Neural crest cell (in vitro differentiated cells): ENCODE measurements at regions not wholly inside any gene's neighbourhood (a gene's known extent, or its start where the extent isn't known, plus 50 kb on each side); places are given as distances from the start of the nearest gene placed in this dataset.

Source experiments
- DNase-seq: peaks from one replicate; pipeline ENCODE4 v3.0.0; 2021; ENCODE audit warnings: low read depth, mixed read lengths, low spot score
- H3K27ac Mint-ChIP-seq: one replicate; pipeline ENCODE4 v1.8.0; 2021; ENCODE audit warnings: mild to moderate bottlenecking, mixed read lengths; ENCODE audit not compliant: unreplicated experiment
- H3K27me3 Mint-ChIP-seq: 2 replicates; pipeline ENCODE4 v1.8.0; 2021; ENCODE audit warnings: low read depth, mild to moderate bottlenecking, mixed read lengths
- H3K36me3 Mint-ChIP-seq: 2 replicates; pipeline ENCODE4 v1.8.0; 2021; ENCODE audit warnings: low read depth, mild to moderate bottlenecking, mixed read lengths
- H3K4me1 Mint-ChIP-seq: 2 replicates; pipeline ENCODE4 v1.8.0; 2021; ENCODE audit warnings: mixed read lengths
- H3K4me3 Mint-ChIP-seq: one replicate; pipeline ENCODE4 v1.8.0; 2021; ENCODE audit warnings: mild to moderate bottlenecking, mixed read lengths
- H3K9me3 Mint-ChIP-seq: 2 replicates; pipeline ENCODE4 v1.8.0; 2021; ENCODE audit warnings: mixed read lengths
- TF ChIP-seq, protein P1 (sequence below): fragments of 200-600 bp; sonication (generic); conservative IDR thresholded peaks from 2 replicates; pipeline ENCODE4 v1.5.0; 2021; ENCODE audit warnings: antibody characterized with exemption, mild to moderate bottlenecking

DNA sequence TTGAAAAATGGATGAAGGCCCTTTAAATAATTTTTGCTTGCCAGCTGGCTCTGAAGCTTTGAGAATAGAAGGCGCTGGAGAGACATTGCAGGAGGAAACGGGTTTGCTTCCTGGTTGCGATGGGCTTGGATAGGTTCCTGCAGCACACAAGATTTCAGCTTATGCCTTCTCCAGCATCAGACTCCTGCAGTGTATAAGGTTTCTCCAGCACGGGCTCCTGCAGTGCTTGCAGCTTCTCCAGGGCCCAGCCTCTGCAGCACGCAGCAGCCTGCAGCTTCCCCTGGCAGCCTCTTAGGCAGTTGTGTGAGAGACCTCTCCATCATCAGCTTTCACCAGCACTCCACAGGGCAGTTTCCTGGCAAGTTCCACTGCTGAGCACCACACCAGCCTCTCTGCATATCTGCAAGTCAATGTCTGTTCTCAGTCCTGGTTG lies 78.7 kb upstream of the ZDHHC17 start:
- H3K9me3 Mint-ChIP-seq: no peaks in the 10 kb centered on the region
- no peaks in the 10 kb centered on the region for H3K27me3 Mint-ChIP-seq
- no peaks in the 10 kb centered on the region for H3K36me3 Mint-ChIP-seq
- TF ChIP-seq, protein P1, sequence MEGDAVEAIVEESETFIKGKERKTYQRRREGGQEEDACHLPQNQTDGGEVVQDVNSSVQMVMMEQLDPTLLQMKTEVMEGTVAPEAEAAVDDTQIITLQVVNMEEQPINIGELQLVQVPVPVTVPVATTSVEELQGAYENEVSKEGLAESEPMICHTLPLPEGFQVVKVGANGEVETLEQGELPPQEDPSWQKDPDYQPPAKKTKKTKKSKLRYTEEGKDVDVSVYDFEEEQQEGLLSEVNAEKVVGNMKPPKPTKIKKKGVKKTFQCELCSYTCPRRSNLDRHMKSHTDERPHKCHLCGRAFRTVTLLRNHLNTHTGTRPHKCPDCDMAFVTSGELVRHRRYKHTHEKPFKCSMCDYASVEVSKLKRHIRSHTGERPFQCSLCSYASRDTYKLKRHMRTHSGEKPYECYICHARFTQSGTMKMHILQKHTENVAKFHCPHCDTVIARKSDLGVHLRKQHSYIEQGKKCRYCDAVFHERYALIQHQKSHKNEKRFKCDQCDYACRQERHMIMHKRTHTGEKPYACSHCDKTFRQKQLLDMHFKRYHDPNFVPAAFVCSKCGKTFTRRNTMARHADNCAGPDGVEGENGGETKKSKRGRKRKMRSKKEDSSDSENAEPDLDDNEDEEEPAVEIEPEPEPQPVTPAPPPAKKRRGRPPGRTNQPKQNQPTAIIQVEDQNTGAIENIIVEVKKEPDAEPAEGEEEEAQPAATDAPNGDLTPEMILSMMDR: no peak
- no peak overlapping the region for H3K27ac Mint-ChIP-seq
- no peak overlapping the region for H3K4me3 Mint-ChIP-seq
- peaks cover 11% of the 10 kb centered on the region for H3K4me1 Mint-ChIP-seq
- no peak for DNase-seq

DNA sequence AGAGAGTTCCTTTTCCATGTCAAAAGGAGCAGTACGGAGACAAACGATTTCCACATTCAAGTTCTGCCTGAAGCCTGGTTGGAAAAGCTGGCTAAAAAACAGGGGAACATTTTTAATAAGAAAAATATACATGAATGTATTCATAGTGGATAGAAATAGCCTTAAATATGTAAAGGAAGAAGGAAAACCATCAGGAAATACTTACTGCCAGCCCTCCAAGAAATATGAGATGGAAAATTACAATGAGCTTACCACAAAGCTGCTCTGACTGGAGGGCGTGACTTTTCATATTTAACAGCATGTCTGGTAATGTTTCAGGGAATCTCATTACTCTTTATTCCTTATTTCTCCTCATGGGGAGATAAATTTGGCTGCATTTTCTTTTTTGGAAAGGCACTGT lies 75.9 kb upstream of the ZDHHC17 start:
- H3K9me3 Mint-ChIP-seq: peaks cover 2% of the 10 kb centered on the region
- no peaks in the 10 kb centered on the region for H3K36me3 Mint-ChIP-seq
- H3K4me1 Mint-ChIP-seq: peaks cover 17% of the 10 kb centered on the region
- TF ChIP-seq, protein P1: no peak
- no peak overlapping the region for H3K4me3 Mint-ChIP-seq
- DNase-seq: no peak
- H3K27ac Mint-ChIP-seq: no peak overlapping the region
- H3K27me3 Mint-ChIP-seq: no peaks in the 10 kb centered on the region

DNA sequence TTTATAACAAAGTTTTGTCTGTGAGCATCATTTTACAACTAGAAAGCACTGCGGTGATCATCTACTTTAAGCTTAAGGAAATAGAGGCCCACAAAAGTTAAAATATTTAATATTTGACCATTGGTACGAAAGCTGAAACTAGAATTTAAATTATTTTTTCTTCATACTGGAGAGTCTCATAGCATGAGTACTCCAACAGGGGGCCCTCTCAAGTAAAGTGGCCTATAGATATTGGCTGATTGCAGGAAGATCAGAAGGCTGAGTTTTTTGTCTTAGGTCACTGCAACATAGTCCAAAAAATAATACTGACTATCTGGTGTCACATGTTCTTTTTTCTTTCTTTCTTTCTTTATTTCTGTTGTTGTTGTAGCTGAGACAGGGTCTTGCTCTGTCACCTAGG lies 75.3 kb upstream of the ZDHHC17 start:
- Mint-ChIP-seq H3K4me1 (peaks cover 17% of the 10 kb centered on the region), H3K4me3 (no peak overlapping the region), H3K36me3 (no peaks in the 10 kb centered on the region), H3K27me3 (no peaks in the 10 kb centered on the region), H3K27ac (no peak overlapping the region), H3K9me3 (peaks cover 2% of the 10 kb centered on the region)
- DNase-seq: no peak
- TF ChIP-seq, protein P1: peak; percentile 43

DNA sequence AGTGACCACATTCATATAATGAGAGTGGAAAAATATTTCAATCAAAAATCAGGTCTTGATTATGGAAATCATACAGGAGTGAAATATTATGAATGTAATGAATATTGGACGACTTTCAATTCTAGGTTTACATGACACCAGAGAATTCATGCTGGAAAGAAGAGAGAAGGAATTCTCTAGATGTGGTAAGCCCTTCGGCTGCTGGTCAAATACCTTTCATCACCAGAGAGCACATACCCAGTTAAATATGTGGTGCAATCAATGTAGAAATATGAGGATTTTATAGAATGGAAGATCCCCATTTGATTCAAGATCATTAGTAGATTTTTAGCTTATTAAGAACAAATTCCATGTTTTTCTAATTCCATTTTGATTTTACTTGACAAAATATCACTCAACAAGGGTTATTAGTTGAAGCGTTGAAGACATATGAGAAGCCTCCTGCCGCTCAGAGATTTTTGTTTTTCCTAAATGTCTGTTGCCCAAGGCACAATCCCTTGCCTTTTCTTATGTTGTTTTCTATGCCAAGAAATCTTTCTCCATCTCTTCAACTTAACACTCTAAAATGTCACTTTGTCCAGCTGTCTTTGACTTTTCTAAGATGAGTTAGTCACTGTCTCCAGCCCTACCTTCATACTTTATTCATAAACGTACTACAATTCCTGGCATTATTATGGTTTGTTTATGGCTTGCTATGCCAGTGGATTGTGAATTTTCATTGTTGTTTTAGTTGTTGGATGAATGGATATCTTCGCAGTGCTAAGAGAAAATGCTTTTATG lies 72.8 kb upstream of the ZDHHC17 start:
- no peak overlapping the region for H3K27ac Mint-ChIP-seq
- TF ChIP-seq, protein P1: no peak
- peaks cover 12% of the 10 kb centered on the region for H3K4me1 Mint-ChIP-seq
- DNase-seq: no peak
- H3K27me3 Mint-ChIP-seq: no peaks in the 10 kb centered on the region
- peaks cover 2% of the 10 kb centered on the region for H3K9me3 Mint-ChIP-seq
- H3K4me3 Mint-ChIP-seq: no peak overlapping the region
- no peaks in the 10 kb centered on the region for H3K36me3 Mint-ChIP-seq

DNA sequence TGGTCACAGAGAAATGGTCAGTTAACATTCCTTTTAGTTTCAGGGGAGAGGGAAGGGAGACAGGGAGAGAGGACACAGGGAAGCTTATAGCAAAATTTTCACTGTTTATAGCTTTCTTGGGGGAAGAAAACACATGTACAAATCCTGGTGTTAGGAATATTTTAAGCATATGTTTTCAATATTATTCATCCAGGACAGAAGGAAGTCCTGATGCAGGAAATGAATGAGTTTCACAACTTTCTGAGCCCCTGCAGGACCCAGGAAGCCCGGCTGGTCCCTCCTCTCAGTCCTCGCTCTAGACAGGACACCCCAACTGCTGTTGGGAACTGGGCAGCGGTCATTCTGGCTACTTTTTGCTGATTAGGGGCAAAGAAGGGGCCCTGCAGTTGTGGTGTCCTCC lies 71.1 kb upstream of the ZDHHC17 start:
- no peak for DNase-seq
- Mint-ChIP-seq H3K36me3 (no peaks in the 10 kb centered on the region), H3K4me1 (peaks cover 13% of the 10 kb centered on the region), H3K27me3 (no peaks in the 10 kb centered on the region), H3K9me3 (peaks cover 2% of the 10 kb centered on the region), H3K4me3 (no peak overlapping the region), H3K27ac (no peak overlapping the region)
- TF ChIP-seq, protein P1: no peak
